GM12891 (cell line): ENCODE measurements at regions not wholly inside any gene's neighbourhood (a gene's known extent, or its start where the extent isn't known, plus 50 kb on each side); places are given as distances from the start of the nearest gene placed in this dataset.

Source experiments
- PAX5 ChIP-seq: IDR thresholded peaks from 2 replicates; pipeline ENCODE4 v1.6.1; 2011; ENCODE audit warnings: low read length, moderate library complexity, mild to moderate bottlenecking; ENCODE audit not compliant: insufficient read depth, severe bottlenecking
- POLR2A ChIP-seq: IDR thresholded peaks from 2 replicates; pipeline ENCODE4 v1.6.1; 2011; ENCODE audit warnings: low read depth, low read length, control low read depth
- POLR2AphosphoS5 ChIP-seq: IDR thresholded peaks from 2 replicates; pipeline ENCODE4 v1.6.1; 2011; ENCODE audit warnings: low read depth, low read length, control low read depth
- POU2F2 ChIP-seq: IDR thresholded peaks from 2 replicates; pipeline ENCODE4 v1.6.1; 2011; ENCODE audit warnings: low read depth, mild to moderate bottlenecking, control low read depth, low read length, moderate library complexity
- TAF1 ChIP-seq: IDR thresholded peaks from 2 replicates; pipeline ENCODE4 v1.6.1; 2011; ENCODE audit warnings: low read depth, low read length, control low read depth

- TF ChIP-seq POLR2AphosphoS5 (no peak), TAF1 (no peak), POLR2A (no peak), POU2F2 (no peak), PAX5 (no peak)
Observed at GRCh38 chr6:20031342-20031741, 180.9 kb downstream of the MBOAT1 start.
